HEK293 (cell line): ENCODE measurements at regions not wholly inside any gene's neighbourhood (a gene's known extent, or its start where the extent isn't known, plus 50 kb on each side); places are given as distances from the start of the nearest gene placed in this dataset.

Experiments
- CTCF ChIA-PET: fragments of 350-600 bp; formaldehyde crosslinking; extraction: SDS; loops from one replicate; lab custom pipeline; 2021; ENCODE audit warnings: antibody characterized with exemption; lab: Yijun Ruan, JAX
- POLR2A ChIA-PET: fragments of 300-600 bp; formaldehyde crosslinking; extraction: SDS; loops from one replicate; lab custom pipeline; 2020; ENCODE audit warnings: antibody characterized with exemption, inconsistent platforms; lab: Yijun Ruan, JAX
- H3K27ac ChIP-seq: fragments of 200-500 bp; sonication (Bioruptor generic); 2 replicates; pipeline ENCODE4 v1.5.1; 2014; ENCODE audit warnings: low read depth, low read length, control low read depth, inconsistent platforms; ENCODE audit errors: extremely low read depth
- H3K36me3 ChIP-seq, 2 experiments: fragments of 200-500 bp in 1 of 2; sonication (Bioruptor generic) in 1 of 2; 1 replicate in 1 of 2; 2 replicates in 1 of 2; pipeline ENCODE4 v1.5.1; 2014 to 2017; ENCODE audit warnings: inconsistent platforms in 2 of 2, low read length in 2 of 2; ENCODE audit not compliant: control insufficient read depth in 2 of 2, insufficient read depth in 1 of 2
- H3K4me1 ChIP-seq: fragments of 200-500 bp; sonication (Bioruptor generic); 2 replicates; pipeline ENCODE4 v1.5.1; 2014; ENCODE audit warnings: mild to moderate bottlenecking, low read length, inconsistent platforms; ENCODE audit not compliant: control insufficient read depth, insufficient read depth
- H3K4me3 ChIP-seq: 2 replicates; pipeline ENCODE4 v1.5.1; 2011; ENCODE audit warnings: low read depth, mild to moderate bottlenecking, control low read depth, low read length, moderate library complexity
- H3K9me3 ChIP-seq: fragments of 200-500 bp; sonication (Bioruptor generic); 2 replicates; pipeline ENCODE4 v1.5.1; 2014; ENCODE audit warnings: low read depth, low read length, inconsistent platforms; ENCODE audit not compliant: control insufficient read depth, insufficient read depth
- GLIS1 ChIP-seq: fragments of 450-650 bp; formaldehyde crosslinking; IDR thresholded peaks from 2 replicates; pipeline ENCODE4 v1.5.1; 2016; ENCODE audit warnings: missing biosample characterization, missing genetic modification characterization
- HOXC10 ChIP-seq: sonication (generic); formaldehyde crosslinking; IDR thresholded peaks from 2 replicates; pipeline ENCODE4 v1.8.1; 2023; ENCODE audit warnings: mild to moderate bottlenecking, missing genetic modification reagents
- PBX3 ChIP-seq: sonication (generic); formaldehyde crosslinking; IDR thresholded peaks from 2 replicates; pipeline ENCODE4 v1.8.1; 2022; ENCODE audit warnings: mild to moderate bottlenecking, moderate library complexity, missing genetic modification reagents
- SP2 ChIP-seq: fragments of 450-650 bp; formaldehyde crosslinking; IDR thresholded peaks from 2 replicates; pipeline ENCODE4 v1.5.1; 2016; ENCODE audit warnings: missing biosample characterization, missing genetic modification characterization
- TRIM28 ChIP-seq: IDR thresholded peaks from 2 replicates; pipeline ENCODE4 v1.6.1; 2011; ENCODE audit warnings: low read length, control low read depth, borderline replicate concordance
- TSHZ1 ChIP-seq: fragments of 450-650 bp; formaldehyde crosslinking; IDR thresholded peaks from 2 replicates; pipeline ENCODE4 v1.5.1; 2016; ENCODE audit warnings: missing biosample characterization, missing genetic modification characterization, borderline replicate concordance
- ZBTB1 ChIP-seq: fragments of 450-650 bp; formaldehyde crosslinking; IDR thresholded peaks from 2 replicates; pipeline ENCODE4 v1.5.1; 2016; ENCODE audit warnings: missing biosample characterization, missing genetic modification characterization
- ZBTB7A ChIP-seq: fragments of 450-650 bp; formaldehyde crosslinking; IDR thresholded peaks from 2 replicates; pipeline ENCODE4 v1.5.1; 2016; ENCODE audit warnings: low read depth, missing biosample characterization, missing genetic modification characterization
- ZNF274 ChIP-seq, 2 experiments: fragments of 200-500 bp in 1 of 2; fragments of 450-650 bp in 1 of 2; sonication (Bioruptor generic) in 1 of 2; formaldehyde crosslinking in 1 of 2; IDR thresholded peaks; 2 replicates each; pipeline versions ENCODE4 v1.5.1 to v1.6.1; 2014 to 2016; ENCODE audit warnings: borderline replicate concordance in 1 of 2, inconsistent platforms in 1 of 2, low read length in 1 of 2, missing biosample characterization in 1 of 2, missing genetic modification characterization in 1 of 2
- ZNF324 ChIP-seq: fragments of 450-650 bp; formaldehyde crosslinking; IDR thresholded peaks from 2 replicates; pipeline ENCODE4 v1.5.1; 2016; ENCODE audit warnings: missing biosample characterization, missing genetic modification characterization
- ZNF362 ChIP-seq: fragments of 450-650 bp; formaldehyde crosslinking; IDR thresholded peaks from 2 replicates; pipeline ENCODE4 v1.5.1; 2016; ENCODE audit warnings: missing biosample characterization, missing genetic modification characterization
- ZNF544 ChIP-seq: fragments of 450-650 bp; formaldehyde crosslinking; IDR thresholded peaks from 2 replicates; pipeline ENCODE4 v1.5.0; 2017; ENCODE audit warnings: missing biosample characterization, missing genetic modification characterization
- ZNF548 ChIP-seq: fragments of 450-650 bp; formaldehyde crosslinking; IDR thresholded peaks from 2 replicates; pipeline ENCODE4 v1.5.1; 2016; ENCODE audit warnings: missing biosample characterization, missing genetic modification characterization
- ZNF624 ChIP-seq: fragments of 450-650 bp; formaldehyde crosslinking; IDR thresholded peaks from 2 replicates; pipeline ENCODE4 v1.5.1; 2017; ENCODE audit warnings: missing biosample characterization, missing genetic modification characterization
- ZNF654 ChIP-seq: fragments of 450-650 bp; formaldehyde crosslinking; IDR thresholded peaks from 2 replicates; pipeline ENCODE4 v1.5.1; 2016; ENCODE audit warnings: low read depth, missing biosample characterization, missing genetic modification characterization
- ZNF660 ChIP-seq: fragments of 450-650 bp; IDR thresholded peaks from 2 replicates; pipeline ENCODE4 v1.5.1; 2018; ENCODE audit warnings: missing biosample characterization, mild to moderate bottlenecking, missing genetic modification characterization
- ZNF843 ChIP-seq: fragments of 450-650 bp; formaldehyde crosslinking; IDR thresholded peaks from 2 replicates; pipeline ENCODE4 v1.5.1; 2016; ENCODE audit warnings: missing biosample characterization, missing genetic modification characterization
- TF ChIP-seq, protein P1 (sequence below): IDR thresholded peaks from 2 replicates; pipeline ENCODE4 v1.6.1; 2011; ENCODE audit warnings: mild to moderate bottlenecking, low read depth, low read length, borderline replicate concordance
- TF ChIP-seq, protein P2 (sequence below): fragments of 450-650 bp; formaldehyde crosslinking; conservative IDR thresholded peaks from 2 replicates; pipeline ENCODE4 v1.5.1; 2016; ENCODE audit warnings: low read depth, missing biosample characterization, missing genetic modification characterization
- TF ChIP-seq, protein P3 (sequence below): fragments of 450-650 bp; formaldehyde crosslinking; optimal IDR thresholded peaks from 2 replicates; pipeline ENCODE3; 2016; ENCODE audit warnings: missing biosample characterization, mild to moderate bottlenecking, missing genetic modification characterization

DNA sequence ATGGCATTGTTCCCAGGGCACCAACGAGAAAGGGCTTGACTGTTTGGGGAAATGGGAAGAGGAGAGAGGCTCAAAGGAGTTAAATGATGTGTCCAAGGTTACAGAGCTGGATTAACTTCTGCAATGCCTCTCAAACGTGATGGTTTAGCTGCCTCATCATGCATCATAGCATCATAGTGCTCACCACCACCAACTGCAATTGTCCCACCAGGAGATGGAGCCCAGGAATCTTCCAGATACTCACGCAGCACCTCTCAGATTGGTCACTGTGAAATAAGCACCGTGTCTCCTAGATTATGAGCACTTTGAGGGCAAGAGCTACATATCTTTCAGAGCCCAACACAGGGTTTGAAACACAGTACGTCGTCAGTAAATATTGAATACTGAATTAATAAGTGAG is 69.2 kb downstream of the PRSS23 start (continued):
- no peak for TF ChIP-seq PBX3 (CRISPR knock-in tag)
- TF ChIP-seq, protein P1, sequence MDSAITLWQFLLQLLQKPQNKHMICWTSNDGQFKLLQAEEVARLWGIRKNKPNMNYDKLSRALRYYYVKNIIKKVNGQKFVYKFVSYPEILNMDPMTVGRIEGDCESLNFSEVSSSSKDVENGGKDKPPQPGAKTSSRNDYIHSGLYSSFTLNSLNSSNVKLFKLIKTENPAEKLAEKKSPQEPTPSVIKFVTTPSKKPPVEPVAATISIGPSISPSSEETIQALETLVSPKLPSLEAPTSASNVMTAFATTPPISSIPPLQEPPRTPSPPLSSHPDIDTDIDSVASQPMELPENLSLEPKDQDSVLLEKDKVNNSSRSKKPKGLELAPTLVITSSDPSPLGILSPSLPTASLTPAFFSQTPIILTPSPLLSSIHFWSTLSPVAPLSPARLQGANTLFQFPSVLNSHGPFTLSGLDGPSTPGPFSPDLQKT, result no peak
- TF ChIP-seq, protein P2, sequence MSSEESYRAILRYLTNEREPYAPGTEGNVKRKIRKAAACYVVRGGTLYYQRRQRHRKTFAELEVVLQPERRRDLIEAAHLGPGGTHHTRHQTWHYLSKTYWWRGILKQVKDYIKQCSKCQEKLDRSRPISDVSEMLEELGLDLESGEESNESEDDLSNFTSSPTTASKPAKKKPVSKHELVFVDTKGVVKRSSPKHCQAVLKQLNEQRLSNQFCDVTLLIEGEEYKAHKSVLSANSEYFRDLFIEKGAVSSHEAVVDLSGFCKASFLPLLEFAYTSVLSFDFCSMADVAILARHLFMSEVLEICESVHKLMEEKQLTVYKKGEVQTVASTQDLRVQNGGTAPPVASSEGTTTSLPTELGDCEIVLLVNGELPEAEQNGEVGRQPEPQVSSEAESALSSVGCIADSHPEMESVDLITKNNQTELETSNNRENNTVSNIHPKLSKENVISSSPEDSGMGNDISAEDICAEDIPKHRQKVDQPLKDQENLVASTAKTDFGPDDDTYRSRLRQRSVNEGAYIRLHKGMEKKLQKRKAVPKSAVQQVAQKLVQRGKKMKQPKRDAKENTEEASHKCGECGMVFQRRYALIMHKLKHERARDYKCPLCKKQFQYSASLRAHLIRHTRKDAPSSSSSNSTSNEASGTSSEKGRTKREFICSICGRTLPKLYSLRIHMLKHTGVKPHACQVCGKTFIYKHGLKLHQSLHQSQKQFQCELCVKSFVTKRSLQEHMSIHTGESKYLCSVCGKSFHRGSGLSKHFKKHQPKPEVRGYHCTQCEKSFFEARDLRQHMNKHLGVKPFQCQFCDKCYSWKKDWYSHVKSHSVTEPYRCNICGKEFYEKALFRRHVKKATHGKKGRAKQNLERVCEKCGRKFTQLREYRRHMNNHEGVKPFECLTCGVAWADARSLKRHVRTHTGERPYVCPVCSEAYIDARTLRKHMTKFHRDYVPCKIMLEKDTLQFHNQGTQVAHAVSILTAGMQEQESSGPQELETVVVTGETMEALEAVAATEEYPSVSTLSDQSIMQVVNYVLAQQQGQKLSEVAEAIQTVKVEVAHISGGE (tag by site-specific recombination), result no peak

DNA sequence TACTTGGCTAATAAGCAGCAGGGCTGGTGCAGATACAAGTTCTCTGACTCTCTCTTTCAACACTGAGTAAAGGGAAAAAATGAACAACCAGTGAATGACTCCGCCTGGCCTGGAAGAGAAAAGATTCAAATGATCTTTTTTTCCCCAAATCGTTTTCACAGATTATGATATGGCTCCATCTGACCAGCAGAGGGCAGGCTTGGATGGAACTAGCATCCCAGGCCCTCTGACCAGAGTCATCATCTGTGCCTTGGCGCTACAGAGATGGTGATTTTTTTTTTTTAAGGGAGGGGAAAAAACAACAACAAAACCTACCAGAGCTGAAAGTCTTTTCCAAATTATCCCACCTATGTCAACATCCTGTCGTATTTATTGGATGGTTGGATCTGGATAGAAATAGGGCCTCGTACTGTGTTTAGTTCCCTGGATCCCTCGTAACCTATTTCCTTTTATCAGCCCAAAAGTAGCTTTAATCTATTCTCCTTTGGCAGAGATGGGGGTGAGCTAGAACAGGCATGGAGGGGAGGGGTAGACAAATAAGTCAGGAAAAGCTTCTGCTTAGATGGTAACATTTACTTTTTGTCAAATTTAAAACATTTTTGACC is 69.7 kb downstream of the PRSS23 start:
- TF ChIP-seq HOXC10 (CRISPR knock-in tag) (no peak), ZNF362 (tag by site-specific recombination) (peak; percentile 43; the same call in 1 of the 2 replicates), ZNF660 (tag by site-specific recombination) (0 out of 2 replicates have a peak, but pooled peaks have one; percentile 42), ZNF274 (IDR thresholded peaks at IDR 0.05; ENCODE audit: low read length) (no peak), ZNF274 (tag by site-specific recombination; IDR thresholded peaks at IDR 0.05; ENCODE audit: borderline replicate concordance) (no peak), ZNF544 (tag by site-specific recombination) (no peak), ZNF654 (tag by site-specific recombination) (peak; percentile 80), TRIM28 (0 out of 2 replicates have a peak, but pooled peaks have one; percentile 14)
- Histone ChIP-seq H3K27ac (no peak overlapping the region), H3K9me3 (no peaks in the 10 kb centered on the region), H3K36me3 (no peaks in the 10 kb centered on the region), H3K4me1 (no peaks in the 10 kb centered on the region), H3K4me3 (no peak overlapping the region)
- ChIA-PET POLR2A (no interaction called here), CTCF (interaction anchor here (0.6 to 3.8 kb wide), 36 partner anchors 13 to 549 kb away, joined by 3 to 144 read pairs (median 4); no protein-coding TSS in a partner anchor)

DNA sequence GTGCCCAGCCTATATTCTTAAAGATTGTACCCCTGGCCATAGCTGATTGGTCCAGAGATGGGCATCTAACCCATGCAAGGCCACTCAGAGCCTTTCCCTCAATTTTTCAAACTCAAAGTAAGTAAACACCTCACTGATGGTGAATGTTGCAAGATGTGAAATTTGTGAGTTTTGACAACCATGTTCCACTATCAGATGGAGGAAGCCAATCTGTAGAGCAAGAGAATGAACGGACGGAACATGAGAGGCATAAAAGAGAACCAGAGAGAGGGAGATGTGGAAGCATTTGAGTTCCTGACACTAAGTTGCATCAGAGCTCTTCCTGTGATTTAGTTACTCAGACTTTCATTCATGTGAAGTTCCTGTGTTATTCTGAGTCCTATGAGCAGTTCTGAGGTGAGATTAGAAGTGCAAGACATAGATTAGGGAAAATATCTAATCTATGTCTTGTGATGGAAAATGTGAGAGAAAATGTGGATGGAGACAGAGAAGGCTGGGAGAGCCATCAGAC is 73.3 kb downstream of the PRSS23 start:
- POLR2A ChIA-PET, result no interaction called here
- TF ChIP-seq ZNF843 (tag by site-specific recombination) (no peak), TSHZ1 (tag by site-specific recombination) (no peak), ZBTB7A (tag by site-specific recombination) (no peak), ZNF624 (tag by site-specific recombination) (no peak), ZBTB1 (tag by site-specific recombination) (no peak), SP2 (no peak), GLIS1 (tag by site-specific recombination) (no peak), ZNF548 (tag by site-specific recombination) (no peak), ZNF324 (no peak)
- TF ChIP-seq, protein P3, sequence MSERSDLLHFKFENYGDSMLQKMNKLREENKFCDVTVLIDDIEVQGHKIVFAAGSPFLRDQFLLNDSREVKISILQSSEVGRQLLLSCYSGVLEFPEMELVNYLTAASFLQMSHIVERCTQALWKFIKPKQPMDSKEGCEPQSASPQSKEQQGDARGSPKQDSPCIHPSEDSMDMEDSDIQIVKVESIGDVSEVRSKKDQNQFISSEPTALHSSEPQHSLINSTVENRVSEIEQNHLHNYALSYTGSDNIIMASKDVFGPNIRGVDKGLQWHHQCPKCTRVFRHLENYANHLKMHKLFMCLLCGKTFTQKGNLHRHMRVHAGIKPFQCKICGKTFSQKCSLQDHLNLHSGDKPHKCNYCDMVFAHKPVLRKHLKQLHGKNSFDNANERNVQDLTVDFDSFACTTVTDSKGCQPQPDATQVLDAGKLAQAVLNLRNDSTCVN (tag by site-specific recombination), result no peak

More for the DNA sequence above, 73.3 kb downstream of the PRSS23 start:
- H3K36me3 ChIP-seq, result no peaks in the 10 kb centered on the region
- H3K4me3 ChIP-seq, result no peak overlapping the region
- H3K9me3 ChIP-seq, result no peaks in the 10 kb centered on the region
- no peak overlapping the region for H3K27ac ChIP-seq
- no peaks in the 10 kb centered on the region for H3K4me1 ChIP-seq
- CTCF ChIA-PET, result interaction anchor here (0.7 to 1.3 kb wide), 2 partner anchors 29 to 47 kb away, joined by 4 read pairs; no protein-coding TSS in a partner anchor
